Stimulated activated CD4-positive, alpha-beta T cell treated with anti-CD3 and anti-CD28 coated beads, Interleukin-15, amount 100 ng/mL, for 1 hour (primary cell): ENCODE measurements at regions not wholly inside any gene's neighbourhood (a gene's known extent, or its start where the extent isn't known, plus 50 kb on each side); places are given as distances from the start of the nearest gene placed in this dataset.

Source experiments
- DNase-seq, 2 donors: peaks; one replicate each; pipeline ENCODE4 v3.0.0-alpha.2; 2020; ENCODE audit warnings: low read depth in 1 of 2, low spot score in 1 of 2

- DNase-seq: no peak
Measured at GRCh38 chr21:36554411-36555157, 74.7 kb upstream of the CLDN14 start.

DNA sequence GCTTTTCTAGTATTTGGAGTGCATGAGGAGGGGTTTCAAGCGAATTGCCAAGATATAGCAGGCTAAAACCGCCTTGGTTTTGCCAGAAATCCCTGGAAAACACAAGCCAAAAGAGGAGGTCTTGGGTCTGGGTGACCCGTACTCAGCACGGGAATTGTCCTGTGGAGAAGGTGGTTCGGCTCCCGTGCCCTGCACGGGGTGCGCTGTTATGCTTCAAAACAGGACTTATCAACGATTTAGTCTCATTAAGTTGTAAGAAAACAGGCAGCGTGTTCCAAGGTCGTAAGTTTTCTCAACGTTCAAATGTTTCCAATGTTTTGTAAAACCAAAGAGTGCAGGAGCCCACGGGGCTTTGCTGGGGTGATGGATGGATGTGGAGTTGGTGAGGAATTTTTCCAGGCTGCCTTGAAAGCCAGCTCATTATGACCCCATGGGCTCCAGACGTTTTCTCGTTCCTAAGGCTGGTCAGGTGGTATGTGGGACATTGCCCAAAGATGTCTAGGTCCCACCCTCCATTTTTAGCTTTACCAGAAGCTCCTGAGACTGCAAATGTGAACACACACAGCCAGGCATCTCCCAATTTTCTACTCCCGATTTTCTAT is 75.4 kb upstream of the CLDN14 start:
- no peak for DNase-seq

DNA sequence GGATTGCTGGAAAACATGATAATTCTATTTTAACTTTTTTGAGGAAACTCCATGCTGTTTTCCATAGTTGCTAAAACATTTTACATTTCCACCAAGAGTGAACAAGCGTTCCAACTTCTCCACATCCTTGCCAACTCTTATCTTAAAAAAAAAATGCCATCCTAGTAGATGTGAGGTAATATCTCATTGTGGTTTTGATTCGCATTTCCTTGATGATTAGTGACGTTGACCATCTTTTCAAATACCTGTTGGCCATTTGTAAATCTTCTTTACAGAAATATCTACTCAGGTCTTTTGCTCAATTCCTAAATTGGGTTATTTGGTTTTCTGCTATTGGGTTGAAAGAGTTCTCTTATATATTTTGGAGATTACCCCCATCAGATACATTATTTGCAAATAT is 77.4 kb upstream of the CLDN14 start:
- DNase-seq: no peak

DNA sequence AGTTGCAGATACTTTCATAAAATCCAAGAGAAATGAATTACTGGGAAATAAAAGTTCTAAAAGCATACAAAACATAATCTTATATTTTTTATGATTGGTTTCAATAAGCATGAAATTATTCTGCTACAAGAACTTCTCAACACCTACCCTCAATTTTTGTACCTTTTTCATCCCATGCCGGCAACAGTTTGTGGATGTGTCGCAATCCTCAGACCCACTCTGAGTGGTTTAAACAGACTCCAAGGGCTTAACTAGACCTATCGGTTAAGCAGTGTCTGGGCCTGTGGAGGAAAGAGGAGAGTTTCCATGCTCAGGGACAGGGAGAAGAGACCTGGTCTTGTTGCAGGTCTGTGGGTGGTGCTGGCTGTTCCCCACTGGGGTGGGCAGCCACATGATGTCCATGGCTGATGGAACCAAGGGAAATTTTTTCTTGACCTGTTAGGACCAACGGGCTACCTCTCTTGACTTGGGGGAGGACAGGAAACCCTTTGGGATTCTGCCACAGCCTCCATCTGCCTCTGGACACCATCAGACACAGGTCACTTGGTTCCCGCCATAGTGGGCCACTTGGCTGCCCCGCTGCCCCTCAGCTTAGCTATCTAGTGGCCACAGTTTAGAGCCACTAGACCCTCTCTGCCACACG is 81.1 kb upstream of the CLDN14 start:
- no peak for DNase-seq

GRCh38 chr21:36563341-36563926 is 83.5 kb upstream of the CLDN14 start:
- no peak for DNase-seq

DNA sequence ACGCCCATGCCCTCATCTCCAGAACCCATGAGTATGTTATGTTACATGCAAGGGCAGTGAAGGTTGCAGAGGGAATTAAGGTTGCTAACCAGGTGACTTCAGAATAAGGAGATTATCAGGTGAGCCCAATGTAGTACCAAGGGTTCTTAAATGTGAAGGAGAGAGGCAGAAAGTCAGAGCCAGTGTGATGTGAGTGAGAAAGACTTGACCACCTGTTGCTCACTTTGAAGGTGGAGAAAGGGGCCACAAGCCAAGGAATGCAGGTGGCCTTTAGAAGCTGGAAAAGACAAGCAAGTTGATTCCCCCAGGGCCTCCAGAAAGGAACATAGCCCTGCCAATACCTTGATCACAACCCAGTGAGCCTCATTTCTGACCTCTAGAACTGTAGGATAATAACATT is 84.7 kb upstream of the CLDN14 start:
- DNase-seq: no peak

- no peak for DNase-seq
Measured at GRCh38 chr21:36565540-36565939, 85.6 kb upstream of the CLDN14 start.

DNA sequence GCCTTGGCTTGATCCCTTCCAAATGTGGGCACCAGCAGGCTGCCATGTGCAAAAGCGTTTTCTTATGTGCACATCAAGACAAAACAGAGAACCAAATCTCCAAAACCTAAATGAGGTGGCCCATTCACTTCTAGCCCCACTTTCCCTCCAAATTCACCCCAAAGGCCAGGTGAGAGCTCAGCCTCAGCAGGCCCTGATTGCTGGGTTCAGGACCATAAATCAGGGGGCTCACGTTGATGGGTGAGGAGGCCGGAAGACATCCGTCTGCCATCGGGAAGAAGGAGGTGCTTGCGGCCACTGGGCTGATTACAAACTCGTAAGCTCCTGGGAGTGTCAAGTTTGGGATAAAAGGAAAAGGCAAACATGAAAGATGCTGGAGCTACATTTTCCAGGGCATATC is 86.7 kb upstream of the CLDN14 start:
- no peak for DNase-seq

DNA sequence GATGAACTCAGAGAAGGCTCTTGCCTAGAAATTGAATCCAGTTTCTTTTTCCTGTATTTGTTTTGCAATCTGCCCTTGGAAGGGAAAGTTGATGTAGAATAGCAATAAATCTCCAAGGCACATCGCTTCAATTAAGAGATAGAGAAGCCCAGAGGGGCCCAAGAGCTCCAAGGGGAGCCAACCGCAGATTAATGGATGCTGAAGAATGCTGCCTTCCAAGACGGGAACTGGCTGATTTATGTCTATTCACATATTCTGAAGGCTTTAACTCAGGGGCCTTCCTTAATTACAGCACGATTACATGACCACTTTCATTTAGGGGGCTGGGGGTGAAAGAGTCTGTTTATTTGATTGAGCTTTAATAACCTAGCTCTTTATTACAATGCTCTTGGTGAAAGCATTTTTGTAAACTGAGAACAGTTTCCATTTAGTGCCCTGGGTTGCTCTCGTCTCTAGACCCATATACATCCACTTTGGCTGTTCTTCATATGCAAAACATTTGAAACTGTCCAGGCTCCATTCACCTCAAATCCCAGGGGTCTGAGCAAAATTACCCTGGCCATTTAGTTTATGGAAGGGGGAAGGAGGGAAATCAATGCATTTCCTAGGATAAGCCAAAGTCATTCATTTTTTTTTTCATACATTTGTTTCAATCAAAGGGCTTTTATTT is 87.4 kb upstream of the CLDN14 start:
- no peak for DNase-seq

DNA sequence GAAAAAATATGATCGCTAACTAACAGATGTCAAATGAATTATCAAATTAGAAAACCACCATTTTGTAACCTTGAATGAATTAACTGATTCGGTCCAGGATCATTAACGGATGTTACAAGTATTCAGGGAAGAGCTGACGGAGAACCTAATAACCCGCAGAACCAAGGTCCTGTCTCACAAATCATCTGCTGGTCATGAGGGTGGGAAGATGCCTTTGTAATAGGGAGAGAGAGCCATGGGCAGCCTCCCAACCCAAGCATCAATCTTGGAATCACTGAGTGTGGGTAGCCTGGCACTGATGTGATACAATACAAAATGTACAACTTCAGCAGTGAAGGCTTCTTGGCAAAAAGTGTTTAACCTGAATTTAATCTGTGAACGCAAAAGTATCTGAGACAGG is 89.6 kb upstream of the CLDN14 start:
- no peak for DNase-seq

DNA sequence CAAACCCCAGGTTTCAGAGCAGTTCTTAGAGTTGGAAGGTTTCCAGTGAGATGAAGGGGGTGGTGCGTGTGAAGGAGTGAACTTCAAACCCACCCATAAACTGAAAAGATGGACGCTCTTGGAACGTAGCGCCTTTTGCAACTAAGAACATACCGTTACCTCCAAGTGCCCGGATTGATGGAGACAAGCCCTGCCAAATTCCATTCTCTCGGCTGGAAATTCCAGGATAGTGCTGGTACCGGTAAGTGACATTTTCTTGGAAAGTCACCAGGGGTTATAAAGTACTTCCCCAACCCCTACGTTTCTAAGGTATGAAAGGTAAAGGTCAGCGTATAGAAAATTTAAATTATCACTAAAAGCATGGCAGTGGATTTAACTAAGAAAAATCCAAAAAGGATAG is 91.6 kb upstream of the CLDN14 start:
- DNase-seq: no peak

DNA sequence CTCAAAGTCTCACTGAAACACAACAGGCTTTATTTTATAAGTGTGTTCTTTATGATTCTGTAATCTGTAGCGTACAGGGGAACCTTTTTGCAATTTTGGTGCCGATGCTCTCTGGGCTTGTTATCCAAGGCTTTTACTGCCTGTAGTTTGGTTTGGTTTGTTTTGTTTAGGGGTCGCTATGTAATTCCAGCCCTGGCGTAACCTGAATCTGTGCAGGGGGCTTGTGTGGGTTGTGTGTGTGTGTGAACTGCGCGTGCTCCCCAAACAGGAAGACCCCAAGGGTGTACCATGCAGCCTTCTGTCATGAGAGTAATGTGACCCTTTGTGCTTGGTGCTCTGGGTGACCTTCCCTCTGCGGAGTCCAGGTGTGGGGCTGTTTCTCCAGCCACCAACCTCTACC is 92.1 kb upstream of the CLDN14 start:
- no peak for DNase-seq

DNA sequence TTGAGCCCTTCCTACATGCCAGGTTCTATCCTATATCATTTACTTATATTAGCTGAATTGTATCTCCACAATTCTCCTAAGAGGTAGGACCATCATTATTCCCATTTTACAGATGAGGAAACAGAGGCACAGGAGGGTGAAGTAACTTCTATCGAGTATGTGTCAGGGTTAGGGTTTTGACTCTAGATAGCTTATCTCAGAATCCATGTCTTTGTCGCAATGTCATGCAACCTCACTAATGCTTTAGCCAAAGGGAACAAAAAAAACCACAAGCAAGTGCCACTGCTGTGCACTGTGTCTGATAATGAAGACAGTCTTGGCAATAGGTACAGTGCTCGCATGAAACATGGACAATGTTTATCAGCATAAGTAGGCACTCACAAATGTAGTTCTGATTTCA is 95.4 kb upstream of the CLDN14 start:
- no peak for DNase-seq

DNA sequence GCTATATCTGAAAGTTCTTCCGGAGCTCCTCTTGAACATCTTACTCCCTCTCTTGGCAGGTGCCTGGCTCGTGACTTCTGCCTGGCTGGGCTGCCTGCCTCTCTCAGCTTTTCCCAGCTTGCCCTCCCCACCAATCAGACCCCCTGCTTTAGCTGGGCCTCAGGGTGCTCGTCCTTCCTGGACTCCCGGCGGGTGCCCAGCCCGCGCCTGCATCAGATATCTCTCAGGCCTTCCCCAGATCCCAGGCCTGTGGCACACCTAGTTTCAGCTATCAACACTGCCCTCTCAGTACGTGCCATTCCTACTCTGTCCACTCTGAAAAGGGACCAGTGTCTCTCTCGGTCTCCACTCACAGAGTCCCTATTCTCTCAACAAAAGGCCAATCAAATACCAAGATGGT is 96.5 kb upstream of the CLDN14 start:
- no peak for DNase-seq

DNA sequence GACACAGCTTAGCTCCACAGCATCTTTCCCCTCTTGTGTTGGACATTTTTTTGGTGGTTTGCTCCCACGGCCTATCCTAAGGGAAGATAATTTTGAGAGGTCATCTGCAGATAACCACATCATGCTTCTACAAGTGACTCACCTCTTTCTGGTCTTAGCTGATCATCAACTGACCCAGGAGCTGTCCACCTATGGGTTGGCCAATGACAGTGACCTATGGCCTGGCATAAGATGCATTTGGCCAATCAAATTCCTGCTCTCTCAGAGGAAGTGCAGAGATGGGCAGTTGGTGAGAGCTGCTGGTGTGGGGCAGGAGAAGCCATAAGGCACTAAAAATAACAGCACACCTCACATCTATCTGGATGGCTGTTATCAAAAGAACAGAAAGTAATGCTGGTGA is 100.0 kb upstream of the CLDN14 start:
- DNase-seq: no peak

DNA sequence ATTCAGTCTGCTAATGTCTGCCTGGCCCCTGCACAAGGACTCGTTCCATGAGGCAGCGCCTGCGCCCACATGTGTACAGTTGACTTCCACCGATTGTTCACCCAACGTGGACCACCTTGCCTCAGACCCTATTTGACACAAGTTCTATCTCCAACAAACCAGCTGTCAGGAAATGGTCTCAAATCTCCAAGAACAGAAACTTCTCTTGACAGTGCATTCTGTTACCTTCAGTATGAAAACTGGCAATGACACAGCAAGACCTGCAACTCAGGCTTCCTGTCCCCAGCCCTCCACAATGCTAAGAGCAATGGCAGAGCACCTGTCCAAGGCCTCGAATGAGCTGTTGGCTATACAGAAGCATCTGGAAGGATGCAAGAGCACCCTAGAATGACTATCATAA is 102.3 kb upstream of the CLDN14 start:
- no peak for DNase-seq

- no peak for DNase-seq
Measured at GRCh38 chr21:36583591-36583990, 103.7 kb upstream of the CLDN14 start.

- DNase-seq: no peak
Measured at GRCh38 chr21:36584980-36585940, 105.3 kb upstream of the CLDN14 start.

DNA sequence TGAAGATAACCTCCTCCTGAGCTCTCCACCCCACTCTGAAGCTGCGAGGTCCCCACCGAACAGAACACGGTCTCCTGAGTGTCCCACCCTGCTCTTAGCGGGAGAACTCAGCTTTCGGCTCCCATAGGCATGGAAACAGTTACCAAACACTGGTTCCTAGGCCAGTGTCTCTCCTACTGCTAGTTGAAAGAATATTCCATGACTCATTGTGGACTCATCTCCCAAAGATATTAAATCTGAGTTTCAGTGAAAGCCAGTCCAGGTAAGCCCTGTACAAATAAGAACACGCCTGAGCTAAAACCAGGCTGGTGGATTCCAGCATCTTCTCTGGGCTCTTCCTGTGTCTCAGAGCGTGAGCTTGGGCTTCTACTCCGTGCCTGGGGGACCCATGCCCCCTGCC is 107.5 kb upstream of the CLDN14 start:
- DNase-seq: no peak

- no peak for DNase-seq
Measured at GRCh38 chr21:36589352-36589971, 109.5 kb upstream of the SIM2 start.
